ENCODE measurements at regions not wholly inside any gene's neighbourhood (a gene's known extent, or its start where the extent isn't known, plus 50 kb on each side); places are given as distances from the start of the nearest gene placed in this dataset.
"Not testable (repeated sequence)": the region's sequence is repeated elsewhere in the genome, so short reads cannot be mapped to it uniquely, and the experiment has no call there.

DNA sequence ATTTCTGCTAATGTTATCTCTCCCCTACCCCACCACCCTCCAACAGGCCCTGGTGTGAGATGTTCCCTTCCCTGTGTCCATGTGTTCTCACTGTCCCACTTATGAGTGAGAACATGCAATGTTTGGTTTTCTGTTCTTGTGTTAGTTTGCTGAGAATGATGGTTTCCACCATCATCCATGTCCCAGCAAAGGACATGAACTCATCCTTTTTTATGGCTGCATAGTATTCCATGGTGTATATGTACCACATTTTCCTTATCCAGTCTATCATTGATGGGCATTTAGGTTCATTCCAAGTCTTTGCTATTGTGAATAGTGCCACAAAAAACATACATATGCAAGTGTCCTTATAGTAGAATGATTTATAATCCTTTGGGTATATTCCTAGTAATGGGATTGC, 104.5 kb downstream of the ZNF33B start:
- not testable (repeated sequence) for DNase-seq (ENCODE audit: low read depth); H3K4me3 ChIP-seq (ENCODE audit: low read depth, low read length)

DNA sequence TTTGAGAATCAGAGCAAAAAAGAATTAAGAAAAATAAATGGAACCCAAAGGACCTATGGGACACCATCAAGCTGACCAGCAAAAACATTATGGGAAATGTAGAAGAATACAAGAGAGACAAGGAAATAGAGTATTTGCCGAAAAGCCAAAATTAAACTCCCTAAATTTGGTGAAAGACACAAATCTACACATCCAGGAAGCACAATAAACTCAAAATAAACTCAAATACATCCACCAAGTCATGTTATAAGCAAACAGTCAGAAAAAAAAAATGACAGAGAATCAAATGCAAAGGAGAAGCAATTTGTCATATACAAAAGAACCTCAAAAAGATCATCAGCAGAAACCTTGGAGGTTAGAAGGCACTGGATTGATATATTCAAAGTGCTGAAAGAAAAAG, 105.4 kb downstream of the ZNF33B start:
- TF ChIP-seq, protein P1, sequence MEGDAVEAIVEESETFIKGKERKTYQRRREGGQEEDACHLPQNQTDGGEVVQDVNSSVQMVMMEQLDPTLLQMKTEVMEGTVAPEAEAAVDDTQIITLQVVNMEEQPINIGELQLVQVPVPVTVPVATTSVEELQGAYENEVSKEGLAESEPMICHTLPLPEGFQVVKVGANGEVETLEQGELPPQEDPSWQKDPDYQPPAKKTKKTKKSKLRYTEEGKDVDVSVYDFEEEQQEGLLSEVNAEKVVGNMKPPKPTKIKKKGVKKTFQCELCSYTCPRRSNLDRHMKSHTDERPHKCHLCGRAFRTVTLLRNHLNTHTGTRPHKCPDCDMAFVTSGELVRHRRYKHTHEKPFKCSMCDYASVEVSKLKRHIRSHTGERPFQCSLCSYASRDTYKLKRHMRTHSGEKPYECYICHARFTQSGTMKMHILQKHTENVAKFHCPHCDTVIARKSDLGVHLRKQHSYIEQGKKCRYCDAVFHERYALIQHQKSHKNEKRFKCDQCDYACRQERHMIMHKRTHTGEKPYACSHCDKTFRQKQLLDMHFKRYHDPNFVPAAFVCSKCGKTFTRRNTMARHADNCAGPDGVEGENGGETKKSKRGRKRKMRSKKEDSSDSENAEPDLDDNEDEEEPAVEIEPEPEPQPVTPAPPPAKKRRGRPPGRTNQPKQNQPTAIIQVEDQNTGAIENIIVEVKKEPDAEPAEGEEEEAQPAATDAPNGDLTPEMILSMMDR (conservative IDR thresholded peaks at IDR 0.05; ENCODE audit: low read depth, low read length) = no peak
- no peak overlapping the region for H3K4me3 ChIP-seq (ENCODE audit: low read depth, low read length)
- DNase-seq (ENCODE audit: low read depth) = no peak

DNA sequence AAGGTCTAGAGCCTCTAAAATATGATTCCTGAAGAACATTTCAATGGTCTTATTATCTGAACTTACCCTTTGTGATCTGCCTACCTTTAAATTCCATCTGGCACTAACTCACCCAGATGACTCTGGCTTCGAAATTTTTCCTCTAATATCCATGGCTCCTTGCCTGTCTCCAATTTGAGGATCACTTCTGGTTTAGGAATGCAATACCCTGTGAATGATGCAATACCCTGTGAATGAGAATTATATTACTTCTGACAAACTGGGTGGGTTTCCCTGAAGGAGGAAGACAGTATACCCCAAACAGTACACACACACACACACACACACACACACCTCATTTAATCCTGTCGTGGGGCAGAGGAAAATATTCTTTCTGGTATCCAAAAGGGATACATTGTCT, 115.3 kb downstream of the ZNF33B start:
- no peak overlapping the region for H3K4me3 ChIP-seq (ENCODE audit: low read depth, low read length)
- TF ChIP-seq, protein P1 (conservative IDR thresholded peaks at IDR 0.05; ENCODE audit: low read depth, low read length) = no peak
- no peak for DNase-seq (ENCODE audit: low read depth)

GRCh38 chr10:42519761-42520460, 118.5 kb downstream of the ZNF33B start:
- DNase-seq (ENCODE audit: low read depth) = no peak
- no peak overlapping the region for H3K4me3 ChIP-seq (ENCODE audit: low read depth, low read length)
- TF ChIP-seq, protein P1 (conservative IDR thresholded peaks at IDR 0.05; ENCODE audit: low read depth, low read length) = no peak

GRCh38 chr10:42519079-42519478, 119.3 kb downstream of the ZNF33B start:
- H3K4me3 ChIP-seq (ENCODE audit: low read depth, low read length) = no peak overlapping the region
- TF ChIP-seq, protein P1 (conservative IDR thresholded peaks at IDR 0.05; ENCODE audit: low read depth, low read length) = no peak
- no peak for DNase-seq (ENCODE audit: low read depth)

DNA sequence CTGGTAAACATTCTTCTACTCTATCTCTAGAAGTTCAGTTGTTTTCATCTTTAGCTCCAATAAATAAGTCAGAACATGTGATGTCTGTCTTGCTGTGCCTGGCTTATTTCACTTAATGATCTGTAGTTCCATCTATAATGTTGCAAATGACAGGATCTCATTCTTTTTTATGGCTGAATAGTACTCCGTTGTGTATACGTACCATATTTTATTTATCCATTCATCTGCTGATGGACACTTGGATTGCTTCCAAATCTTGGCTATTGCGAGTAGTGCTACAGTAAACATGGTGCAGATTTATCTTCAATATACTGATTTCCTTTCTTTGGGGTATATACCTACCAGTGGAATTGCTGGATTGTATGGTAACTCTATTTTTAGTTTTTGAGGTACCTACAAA, 124.4 kb downstream of the ZNF33B start:
- no peak for DNase-seq (ENCODE audit: low read depth)
- H3K4me3 ChIP-seq (ENCODE audit: low read depth, low read length) = no peak overlapping the region
- TF ChIP-seq, protein P1 (conservative IDR thresholded peaks at IDR 0.05; ENCODE audit: low read depth, low read length) = no peak

DNA sequence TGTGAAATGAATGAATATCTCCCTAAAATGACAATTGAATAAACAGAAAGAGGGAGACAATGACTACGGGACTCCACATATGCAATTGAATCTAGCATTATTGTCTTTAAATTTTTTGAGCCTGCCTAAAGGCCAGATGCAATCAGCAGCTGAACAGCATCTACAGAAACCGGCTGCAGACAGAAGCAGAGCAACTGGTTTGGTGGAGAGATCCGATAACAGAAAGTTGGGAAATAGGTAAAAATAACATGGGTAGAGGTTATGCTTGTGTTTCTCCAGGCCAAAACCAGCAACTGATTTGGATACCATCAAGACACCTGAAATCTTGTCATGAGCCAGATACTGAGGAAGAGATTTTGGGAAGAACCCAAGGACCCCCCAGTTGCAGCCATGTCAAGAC, 146.6 kb downstream of the ZNF33B start:
- TF ChIP-seq, protein P1 (conservative IDR thresholded peaks at IDR 0.05; ENCODE audit: low read depth, low read length) = no peak
- H3K4me3 ChIP-seq (ENCODE audit: low read depth, low read length) = no peak overlapping the region
- no peak for DNase-seq (ENCODE audit: low read depth)

Data from epithelial cell of proximal tubule (primary cell).